ENCODE measurements at regions not wholly inside any gene's neighbourhood (a gene's known extent, or its start where the extent isn't known, plus 50 kb on each side); places are given as distances from the start of the nearest gene placed in this dataset.

GRCh38 chr9:7241694-7242093 is 483.9 kb downstream of the KDM4C start:
- no peaks in the 10 kb centered on the region for H3K9me2 ChIP-seq (replicated peaks; ENCODE audit: insufficient read depth, low read length)
- H3K9ac ChIP-seq (ENCODE audit: low read length) = no peak overlapping the region
- H3K9me3 ChIP-seq (ENCODE audit: insufficient read depth, low read length) = no peaks in the 10 kb centered on the region
- H3K36me3 ChIP-seq (ENCODE audit: low read length) = no peaks in the 10 kb centered on the region
- no peak overlapping the region for H3K4me2 ChIP-seq (ENCODE audit: low read depth, low read length, poor library complexity, severe bottlenecking)
- H3K79me2 ChIP-seq (ENCODE audit: insufficient read depth, low read length) = no peaks in the 10 kb centered on the region
- no peak overlapping the region for H3K4me3 ChIP-seq (ENCODE audit: insufficient read depth, low read length, poor library complexity, severe bottlenecking)
- no peaks in the 10 kb centered on the region for H4K20me1 ChIP-seq (ENCODE audit: low read depth, low read length)
- H2AFZ ChIP-seq (ENCODE audit: low read depth, low read length, severe bottlenecking) = no peak overlapping the region
- no peaks in the 10 kb centered on the region for H3F3A ChIP-seq (ENCODE audit: insufficient read depth)
- H3K27ac ChIP-seq (ENCODE audit: low read depth, low read length) = no peak overlapping the region
- H3K27me3 ChIP-seq (ENCODE audit: low read length) = no peaks in the 10 kb centered on the region
- no peak for TF ChIP-seq EZH2phosphoT487 (conservative IDR thresholded peaks at IDR 0.05; ENCODE audit: low read length)
- TF ChIP-seq, protein P1, sequence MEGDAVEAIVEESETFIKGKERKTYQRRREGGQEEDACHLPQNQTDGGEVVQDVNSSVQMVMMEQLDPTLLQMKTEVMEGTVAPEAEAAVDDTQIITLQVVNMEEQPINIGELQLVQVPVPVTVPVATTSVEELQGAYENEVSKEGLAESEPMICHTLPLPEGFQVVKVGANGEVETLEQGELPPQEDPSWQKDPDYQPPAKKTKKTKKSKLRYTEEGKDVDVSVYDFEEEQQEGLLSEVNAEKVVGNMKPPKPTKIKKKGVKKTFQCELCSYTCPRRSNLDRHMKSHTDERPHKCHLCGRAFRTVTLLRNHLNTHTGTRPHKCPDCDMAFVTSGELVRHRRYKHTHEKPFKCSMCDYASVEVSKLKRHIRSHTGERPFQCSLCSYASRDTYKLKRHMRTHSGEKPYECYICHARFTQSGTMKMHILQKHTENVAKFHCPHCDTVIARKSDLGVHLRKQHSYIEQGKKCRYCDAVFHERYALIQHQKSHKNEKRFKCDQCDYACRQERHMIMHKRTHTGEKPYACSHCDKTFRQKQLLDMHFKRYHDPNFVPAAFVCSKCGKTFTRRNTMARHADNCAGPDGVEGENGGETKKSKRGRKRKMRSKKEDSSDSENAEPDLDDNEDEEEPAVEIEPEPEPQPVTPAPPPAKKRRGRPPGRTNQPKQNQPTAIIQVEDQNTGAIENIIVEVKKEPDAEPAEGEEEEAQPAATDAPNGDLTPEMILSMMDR (IDR thresholded peaks at IDR 0.05; ENCODE audit: insufficient read depth, low read length, poor library complexity, severe bottlenecking) = no peak

GRCh38 chr9:7240569-7241311 is 483.0 kb downstream of the KDM4C start:
- TF ChIP-seq EZH2phosphoT487 (conservative IDR thresholded peaks at IDR 0.05; ENCODE audit: low read length) = no peak
- TF ChIP-seq, protein P1 (IDR thresholded peaks at IDR 0.05; ENCODE audit: insufficient read depth, low read length, poor library complexity, severe bottlenecking) = no peak
- Histone ChIP-seq H3K9me2 (replicated peaks; ENCODE audit: insufficient read depth, low read length) (no peaks in the 10 kb centered on the region), H3K9me3 (ENCODE audit: insufficient read depth, low read length) (no peaks in the 10 kb centered on the region), H3K27me3 (ENCODE audit: low read length) (no peaks in the 10 kb centered on the region), H3K79me2 (ENCODE audit: insufficient read depth, low read length) (no peaks in the 10 kb centered on the region), H3F3A (ENCODE audit: insufficient read depth) (no peaks in the 10 kb centered on the region), H3K4me3 (ENCODE audit: insufficient read depth, low read length, poor library complexity, severe bottlenecking) (no peak overlapping the region), H2AFZ (ENCODE audit: low read depth, low read length, severe bottlenecking) (no peak overlapping the region), H3K4me2 (ENCODE audit: low read depth, low read length, poor library complexity, severe bottlenecking) (no peak overlapping the region), H3K27ac (ENCODE audit: low read depth, low read length) (no peak overlapping the region), H3K36me3 (ENCODE audit: low read length) (no peaks in the 10 kb centered on the region), H4K20me1 (ENCODE audit: low read depth, low read length) (no peaks in the 10 kb centered on the region), H3K9ac (ENCODE audit: low read length) (no peak overlapping the region)

DNA sequence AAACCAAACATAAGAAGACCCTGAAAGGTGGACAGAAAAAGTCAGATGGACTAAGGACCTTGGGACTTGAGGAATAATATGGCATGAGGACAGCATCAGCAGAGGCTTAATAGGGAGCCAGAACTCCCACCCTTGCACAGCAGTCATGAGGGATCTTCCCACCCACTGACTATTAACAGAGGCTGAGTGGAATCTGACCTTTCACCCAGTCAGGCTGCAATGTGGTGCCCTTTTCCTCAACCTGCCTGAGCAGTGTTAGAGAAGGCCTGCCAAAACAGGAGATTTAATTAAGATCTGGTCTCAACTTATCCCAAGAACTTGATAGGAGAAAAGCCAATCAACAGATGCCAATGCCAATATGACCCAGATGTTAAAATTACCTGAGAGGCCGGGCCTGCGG is 481.9 kb downstream of the KDM4C start:
- Histone ChIP-seq H3K9ac (ENCODE audit: low read length) (no peak overlapping the region), H3K36me3 (ENCODE audit: low read length) (no peaks in the 10 kb centered on the region)
- no peak for TF ChIP-seq EZH2phosphoT487 (conservative IDR thresholded peaks at IDR 0.05; ENCODE audit: low read length)
- TF ChIP-seq, protein P1 (IDR thresholded peaks at IDR 0.05; ENCODE audit: insufficient read depth, low read length, poor library complexity, severe bottlenecking) = no peak

More for the DNA sequence above, 481.9 kb downstream of the KDM4C start:
- H3K27ac ChIP-seq (ENCODE audit: low read depth, low read length) = no peak overlapping the region
- H3K4me2 ChIP-seq (ENCODE audit: low read depth, low read length, poor library complexity, severe bottlenecking) = no peak overlapping the region
- H3K4me3 ChIP-seq (ENCODE audit: insufficient read depth, low read length, poor library complexity, severe bottlenecking) = no peak overlapping the region
- H3K9me2 ChIP-seq (replicated peaks; ENCODE audit: insufficient read depth, low read length) = no peaks in the 10 kb centered on the region
- no peaks in the 10 kb centered on the region for H3F3A ChIP-seq (ENCODE audit: insufficient read depth)
- no peaks in the 10 kb centered on the region for H3K9me3 ChIP-seq (ENCODE audit: insufficient read depth, low read length)
- H4K20me1 ChIP-seq (ENCODE audit: low read depth, low read length) = no peaks in the 10 kb centered on the region
- no peaks in the 10 kb centered on the region for H3K79me2 ChIP-seq (ENCODE audit: insufficient read depth, low read length)
- H2AFZ ChIP-seq (ENCODE audit: low read depth, low read length, severe bottlenecking) = no peak overlapping the region
- no peaks in the 10 kb centered on the region for H3K27me3 ChIP-seq (ENCODE audit: low read length)

Measured in SU-DHL-6 (cell line).